ENCODE measurements at regions not wholly inside any gene's neighbourhood (a gene's known extent, or its start where the extent isn't known, plus 50 kb on each side); places are given as distances from the start of the nearest gene placed in this dataset.

- Mint-ChIP-seq H3K4me1 (ENCODE audit: unreplicated experiment) (no peaks in the 10 kb centered on the region), H3K27ac (no peak overlapping the region), H3K4me3 (no peak overlapping the region), H3K27me3 (peaks cover 23% of the 10 kb centered on the region), H3K36me3 (no peaks in the 10 kb centered on the region), H3K9me3 (no peaks in the 10 kb centered on the region)
- no peak for TF ChIP-seq CTCF (conservative IDR thresholded peaks at IDR 0.05)
- DNase-seq (ENCODE audit: extremely low spot score, unreplicated experiment): no peak
Measured at GRCh38 chr7:21357151-21358097, 70.5 kb upstream of the SP4 start.

DNA sequence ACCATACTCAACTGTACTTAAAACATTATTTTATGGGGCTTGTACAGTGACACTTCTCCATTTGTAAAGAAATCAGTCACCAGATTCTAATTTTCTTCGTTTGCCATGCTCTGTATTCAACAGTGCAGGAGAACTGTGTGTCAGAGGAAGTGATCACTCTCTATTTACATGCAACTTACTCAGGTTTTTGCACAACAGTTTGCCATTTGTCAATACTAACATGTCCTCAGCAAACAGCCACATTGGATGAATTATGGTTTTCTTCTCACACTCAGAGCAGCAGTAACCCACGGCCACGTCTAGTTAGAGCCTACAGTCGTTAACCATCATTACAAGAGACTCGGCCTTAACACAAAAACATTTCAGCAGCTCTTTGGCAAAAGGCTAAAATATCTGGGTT lies 69.2 kb upstream of the SP4 start:
- TF ChIP-seq CTCF (conservative IDR thresholded peaks at IDR 0.05): no peak
- no peaks in the 10 kb centered on the region for H3K4me1 Mint-ChIP-seq (ENCODE audit: unreplicated experiment)
- H3K27ac Mint-ChIP-seq: no peak overlapping the region
- DNase-seq (ENCODE audit: extremely low spot score, unreplicated experiment): no peak
- no peak overlapping the region for H3K4me3 Mint-ChIP-seq
- no peaks in the 10 kb centered on the region for H3K36me3 Mint-ChIP-seq
- no peaks in the 10 kb centered on the region for H3K9me3 Mint-ChIP-seq
- H3K27me3 Mint-ChIP-seq: peaks cover 16% of the 10 kb centered on the region

GRCh38 chr7:21359163-21359562 lies 68.7 kb upstream of the SP4 start:
- no peaks in the 10 kb centered on the region for H3K4me1 Mint-ChIP-seq (ENCODE audit: unreplicated experiment)
- H3K27me3 Mint-ChIP-seq: peaks cover 15% of the 10 kb centered on the region
- H3K36me3 Mint-ChIP-seq: no peaks in the 10 kb centered on the region
- no peak overlapping the region for H3K4me3 Mint-ChIP-seq
- H3K9me3 Mint-ChIP-seq: no peaks in the 10 kb centered on the region
- DNase-seq (ENCODE audit: extremely low spot score, unreplicated experiment): no peak
- no peak overlapping the region for H3K27ac Mint-ChIP-seq
- TF ChIP-seq CTCF (conservative IDR thresholded peaks at IDR 0.05): no peak

DNA sequence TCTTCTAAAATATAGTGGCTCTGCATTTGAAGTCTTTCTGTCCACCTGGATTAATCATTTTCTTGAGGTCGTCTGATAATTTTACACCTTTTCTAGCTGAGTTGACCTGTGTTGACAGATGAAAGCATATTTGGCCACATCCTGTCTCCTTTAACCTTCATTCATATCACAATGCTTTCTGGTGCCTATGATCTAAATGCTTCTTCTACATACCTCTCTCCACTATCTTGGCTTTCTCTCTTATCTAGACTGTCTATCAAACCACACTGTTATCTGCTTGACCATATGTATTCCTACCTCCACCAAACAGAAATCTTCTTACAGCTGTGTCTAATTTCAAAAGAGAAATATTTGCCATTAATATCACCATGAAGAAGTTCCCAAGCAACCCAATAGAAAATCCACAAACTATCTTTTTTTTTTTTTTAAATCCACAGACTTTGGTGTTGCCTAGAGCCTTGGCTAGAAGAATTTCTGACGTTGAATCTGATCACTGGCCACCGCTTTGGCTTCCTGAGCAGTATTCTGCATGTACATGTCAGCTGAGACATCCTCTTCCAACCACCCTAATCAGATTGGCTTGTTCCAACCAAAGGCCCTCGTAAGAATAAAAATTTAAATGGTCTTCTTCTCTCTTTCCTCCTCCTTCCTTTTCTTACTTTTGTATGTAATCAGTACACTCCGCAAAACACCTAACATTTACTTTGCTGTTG lies 66.3 kb upstream of the SP4 start:
- no peak overlapping the region for H3K27ac Mint-ChIP-seq
- H3K9me3 Mint-ChIP-seq: no peaks in the 10 kb centered on the region

GRCh38 chr7:21364801-21365271 lies 63.0 kb upstream of the SP4 start:
- H3K27me3 Mint-ChIP-seq: peaks cover 18% of the 10 kb centered on the region
- H3K4me1 Mint-ChIP-seq (ENCODE audit: unreplicated experiment): no peaks in the 10 kb centered on the region
- DNase-seq (ENCODE audit: extremely low spot score, unreplicated experiment): no peak
- no peak overlapping the region for H3K27ac Mint-ChIP-seq
- TF ChIP-seq CTCF (conservative IDR thresholded peaks at IDR 0.05): no peak
- H3K9me3 Mint-ChIP-seq: no peaks in the 10 kb centered on the region
- no peak overlapping the region for H3K4me3 Mint-ChIP-seq
- no peaks in the 10 kb centered on the region for H3K36me3 Mint-ChIP-seq

More for the DNA sequence above, 66.3 kb upstream of the SP4 start:
- Mint-ChIP-seq H3K27me3 (peaks cover 14% of the 10 kb centered on the region), H3K36me3 (no peaks in the 10 kb centered on the region), H3K4me3 (no peak overlapping the region), H3K4me1 (ENCODE audit: unreplicated experiment) (no peaks in the 10 kb centered on the region)
- TF ChIP-seq CTCF (conservative IDR thresholded peaks at IDR 0.05): no peak
- DNase-seq (ENCODE audit: extremely low spot score, unreplicated experiment): no peak
